GM12878 (cell line): ENCODE measurements at regions not wholly inside any gene's neighbourhood (a gene's known extent, or its start where the extent isn't known, plus 50 kb on each side); places are given as distances from the start of the nearest gene placed in this dataset.

ENCODE experiments used
- ATAC-seq: fragments of 200-7000 bp; cut with Tn5 transposase; 3 replicates; pipeline ENCODE4 v1.9.1; 2020; ENCODE audit warnings: mild to moderate bottlenecking, moderate library complexity
- BruUV-seq: library from RNA; stranded (reverse); fragments of 400-500 nt; replicated peaks from 2 replicates; lab custom pipeline; 2021; lab: Mats Ljungman, UMichigan
- CTCF ChIA-PET: fragments of 300-600 bp; sonication (Branson Sonifier 250); formaldehyde crosslinking; extraction: SDS; loops from one replicate; lab custom pipeline; 2021; ENCODE audit warnings: inconsistent platforms; lab: Yijun Ruan, JAX
- POLR2A ChIA-PET: fragments of 350-600 bp; formaldehyde crosslinking; extraction: SDS; loops from one replicate; lab custom pipeline; 2021; ENCODE audit warnings: inconsistent platforms; lab: Charles Lee
- RAD21 ChIA-PET: fragments of 300-600 bp; sonication (Branson Sonifier 250); formaldehyde crosslinking; loops from one replicate; lab custom pipeline; 2023; ENCODE audit warnings: antibody characterized with exemption; ENCODE audit not compliant: unreplicated experiment; lab: Charles Lee
- SMC1A ChIA-PET: fragments of 300-600 bp; sonication (Branson Sonifier 250); formaldehyde crosslinking; loops from one replicate; lab custom pipeline; 2023; ENCODE audit not compliant: unreplicated experiment, uncharacterized antibody; lab: Charles Lee
- DNase-seq: peaks from one replicate; pipeline ENCODE4 v3.0.0-alpha.2; 2011; ENCODE audit warnings: low read depth, low spot score
- FAIRE-seq: peaks from 3 replicates; lab custom pipeline; 2011; peaks lifted over from hg19 to GRCh38; lab: Jason Lieb, UNC
- H2AFZ ChIP-seq: 2 replicates; pipeline ENCODE4 v1.6.0; 2011; ENCODE audit warnings: low read depth, low read length, control low read depth; ENCODE audit not compliant: control insufficient read depth
- H3K27ac ChIP-seq: 2 replicates; pipeline ENCODE4 v1.5.1; 2011; ENCODE audit warnings: control low read depth; ENCODE audit not compliant: control insufficient read depth, insufficient read depth
- H3K27me3 ChIP-seq, 2 experiments: replicated peaks in 1 of 2; 2 replicates each; pipeline versions ENCODE4 v1.6.0 to v1.6.1; 2011; ENCODE audit warnings: low read length in 1 of 2; ENCODE audit not compliant: control insufficient read depth in 2 of 2, insufficient read depth in 2 of 2
- H3K36me3 ChIP-seq, 2 experiments: 2 replicates each; pipeline ENCODE4 v1.5.1; 2011; ENCODE audit warnings: low read length in 1 of 2; ENCODE audit not compliant: control insufficient read depth in 2 of 2, insufficient read depth in 2 of 2
- H3K4me1 ChIP-seq: 2 replicates; pipeline ENCODE4 v1.6.1; 2011; ENCODE audit warnings: mild to moderate bottlenecking, low read length, moderate library complexity, mixed read lengths; ENCODE audit not compliant: control insufficient read depth, insufficient read depth
- H3K4me2 ChIP-seq: 2 replicates; pipeline ENCODE4 v1.6.0; 2011; ENCODE audit warnings: control low read depth; ENCODE audit not compliant: control insufficient read depth, insufficient read depth
- H3K4me3 ChIP-seq: fragments of 200-600 bp; sonication (generic); 2 replicates; pipeline ENCODE4 v1.5.1; 2016
- H3K79me2 ChIP-seq: 2 replicates; pipeline ENCODE4 v1.6.0; 2011; ENCODE audit warnings: low read length; ENCODE audit not compliant: control insufficient read depth, insufficient read depth
- H3K9ac ChIP-seq: 2 replicates; pipeline ENCODE4 v1.8.0; 2011; ENCODE audit warnings: low read length, control low read depth, mixed read lengths; ENCODE audit not compliant: control insufficient read depth, insufficient read depth
- H3K9me3 ChIP-seq: replicated peaks from 3 replicates; pipeline ENCODE4 v1.5.1; 2011; ENCODE audit warnings: mild to moderate bottlenecking, low read length; ENCODE audit not compliant: control insufficient read depth, insufficient read depth
- H4K20me1 ChIP-seq: 2 replicates; pipeline ENCODE4 v1.6.0; 2011; ENCODE audit not compliant: control insufficient read depth, insufficient read depth
- ATF7 ChIP-seq: fragments of 450-650 bp; IDR thresholded peaks from 2 replicates; pipeline ENCODE4 v1.6.1; 2016; ENCODE audit warnings: low read depth, mild to moderate bottlenecking
- CEBPB ChIP-seq, 2 experiments: fragments of 150-350 bp in 1 of 2; IDR thresholded peaks; 2 replicates each; pipeline ENCODE4 v1.6.1; 2012 to 2014; ENCODE audit warnings: low read depth in 2 of 2, low read length in 2 of 2, borderline replicate concordance in 1 of 2, inconsistent platforms in 1 of 2
- HCFC1 ChIP-seq: fragments of 150-350 bp; IDR thresholded peaks from 2 replicates; pipeline ENCODE4 v1.6.1; 2014; ENCODE audit warnings: low read length
- JUND ChIP-seq: IDR thresholded peaks from 2 replicates; pipeline ENCODE4 v1.6.1; 2012; ENCODE audit warnings: low read depth, mild to moderate bottlenecking, low read length, improper control_type of control experiment, moderate library complexity
- KDM1A ChIP-seq: fragments of 200-600 bp; sonication (generic); IDR thresholded peaks from 2 replicates; pipeline ENCODE4 v1.6.1; 2016; ENCODE audit warnings: borderline replicate concordance
- NR2C2 ChIP-seq: IDR thresholded peaks from 2 replicates; pipeline ENCODE4 v1.6.1; 2011; ENCODE audit warnings: borderline replicate concordance, low read depth; ENCODE audit not compliant: control insufficient read depth, insufficient read length
- TCF3 ChIP-seq: IDR thresholded peaks from 2 replicates; pipeline ENCODE4 v1.6.1; 2012; ENCODE audit warnings: low read depth, mild to moderate bottlenecking, low read length, borderline replicate concordance; ENCODE audit not compliant: insufficient read depth
- WGBS: methylation state at CpG from one replicate; pipeline ENCODE4 v1.1.6; 2016; ENCODE audit warnings: low lambda C conversion rate; ENCODE audit not compliant: insufficient replicate concordance, insufficient coverage; ENCODE audit errors: missing lambda C conversion rate; 5-methylcytosine and 5-hydroxymethylcytosine counted together
- in situ Hi-C: fragments of 300-500 bp; cut with MboI; formaldehyde crosslinking; loops from 9 replicates; pipeline ENCODE4 v1.14.3; 2018; ENCODE audit warnings: mixed read lengths
- intact Hi-C: fragments of 100-400 bp; cut with micrococcal nuclease; formaldehyde crosslinking; loops from one replicate; pipeline ENCODE4 v1.14.2; 2022; ENCODE audit not compliant: unreplicated experiment
- TF ChIP-seq, protein P1 (sequence below): fragments of 450-650 bp; IDR thresholded peaks from 2 replicates; pipeline ENCODE4 v1.6.1; 2017; ENCODE audit warnings: borderline replicate concordance
- TF ChIP-seq, protein P2 (sequence below): fragments of 150-350 bp; IDR thresholded peaks from 2 replicates; pipeline ENCODE4 v1.6.1; 2014; ENCODE audit warnings: mild to moderate bottlenecking, low read depth, low read length
- TF ChIP-seq, protein P3 (sequence below): fragments of 150-350 bp; IDR thresholded peaks from 2 replicates; pipeline ENCODE4 v1.6.1; 2016; ENCODE audit warnings: low read depth, low read length
- TF ChIP-seq, protein P4 (sequence below): fragments of 450-650 bp; IDR thresholded peaks from 2 replicates; pipeline ENCODE4 v1.6.1; 2017; ENCODE audit warnings: mild to moderate bottlenecking, moderate library complexity

DNA sequence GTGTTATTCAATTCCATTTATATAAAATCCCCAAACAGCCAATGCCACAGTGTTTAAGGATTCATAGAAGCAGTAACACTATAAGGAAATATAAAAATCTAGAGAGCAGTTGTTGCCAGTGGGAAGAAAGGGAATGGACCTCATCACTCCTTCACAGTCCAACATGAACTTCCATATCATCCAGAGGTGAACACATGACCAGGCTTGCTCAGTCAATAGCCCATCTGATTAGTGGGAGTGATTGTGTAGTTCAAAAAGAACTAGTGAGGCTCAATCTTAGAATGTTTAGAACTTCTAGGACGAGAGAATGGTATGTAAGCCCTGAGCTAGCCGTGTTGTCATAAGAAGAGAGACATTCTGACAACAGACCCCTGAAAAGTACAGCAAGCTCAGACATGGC lies 314.1 kb downstream of the LIG4 start:
- BruUV-seq: no TSS peak
- ATAC-seq (no peak), DNase-seq (no peak), FAIRE-seq (no peak)
- intact Hi-C loops (no loop called here), in situ Hi-C loops (no loop called here)
- H3K79me2 ChIP-seq: no peaks in the 10 kb centered on the region
- ChIA-PET SMC1A (no interaction called here), CTCF (no interaction called here), RAD21 (no interaction called here), POLR2A (interaction anchor here (0.6 kb wide), 1 partner anchor 90 kb away, joined by 3 read pairs; no protein-coding TSS in a partner anchor)
- no peak overlapping the region for H3K4me2 ChIP-seq
- H3K9me3 ChIP-seq: no peaks in the 10 kb centered on the region
- no peak overlapping the region for H3K4me3 ChIP-seq
- no peaks in the 10 kb centered on the region for H4K20me1 ChIP-seq
- 0% methylated on average over 2 of the region's 2 CpGs for WGBS
- no peak for TF ChIP-seq ATF7
- TF ChIP-seq HCFC1: no peak
- TF ChIP-seq, protein P1, sequence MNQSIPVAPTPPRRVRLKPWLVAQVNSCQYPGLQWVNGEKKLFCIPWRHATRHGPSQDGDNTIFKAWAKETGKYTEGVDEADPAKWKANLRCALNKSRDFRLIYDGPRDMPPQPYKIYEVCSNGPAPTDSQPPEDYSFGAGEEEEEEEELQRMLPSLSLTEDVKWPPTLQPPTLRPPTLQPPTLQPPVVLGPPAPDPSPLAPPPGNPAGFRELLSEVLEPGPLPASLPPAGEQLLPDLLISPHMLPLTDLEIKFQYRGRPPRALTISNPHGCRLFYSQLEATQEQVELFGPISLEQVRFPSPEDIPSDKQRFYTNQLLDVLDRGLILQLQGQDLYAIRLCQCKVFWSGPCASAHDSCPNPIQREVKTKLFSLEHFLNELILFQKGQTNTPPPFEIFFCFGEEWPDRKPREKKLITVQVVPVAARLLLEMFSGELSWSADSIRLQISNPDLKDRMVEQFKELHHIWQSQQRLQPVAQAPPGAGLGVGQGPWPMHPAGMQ: no peak
- TF ChIP-seq, protein P2, sequence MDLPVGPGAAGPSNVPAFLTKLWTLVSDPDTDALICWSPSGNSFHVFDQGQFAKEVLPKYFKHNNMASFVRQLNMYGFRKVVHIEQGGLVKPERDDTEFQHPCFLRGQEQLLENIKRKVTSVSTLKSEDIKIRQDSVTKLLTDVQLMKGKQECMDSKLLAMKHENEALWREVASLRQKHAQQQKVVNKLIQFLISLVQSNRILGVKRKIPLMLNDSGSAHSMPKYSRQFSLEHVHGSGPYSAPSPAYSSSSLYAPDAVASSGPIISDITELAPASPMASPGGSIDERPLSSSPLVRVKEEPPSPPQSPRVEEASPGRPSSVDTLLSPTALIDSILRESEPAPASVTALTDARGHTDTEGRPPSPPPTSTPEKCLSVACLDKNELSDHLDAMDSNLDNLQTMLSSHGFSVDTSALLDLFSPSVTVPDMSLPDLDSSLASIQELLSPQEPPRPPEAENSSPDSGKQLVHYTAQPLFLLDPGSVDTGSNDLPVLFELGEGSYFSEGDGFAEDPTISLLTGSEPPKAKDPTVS: no peak
- TF ChIP-seq, protein P3, sequence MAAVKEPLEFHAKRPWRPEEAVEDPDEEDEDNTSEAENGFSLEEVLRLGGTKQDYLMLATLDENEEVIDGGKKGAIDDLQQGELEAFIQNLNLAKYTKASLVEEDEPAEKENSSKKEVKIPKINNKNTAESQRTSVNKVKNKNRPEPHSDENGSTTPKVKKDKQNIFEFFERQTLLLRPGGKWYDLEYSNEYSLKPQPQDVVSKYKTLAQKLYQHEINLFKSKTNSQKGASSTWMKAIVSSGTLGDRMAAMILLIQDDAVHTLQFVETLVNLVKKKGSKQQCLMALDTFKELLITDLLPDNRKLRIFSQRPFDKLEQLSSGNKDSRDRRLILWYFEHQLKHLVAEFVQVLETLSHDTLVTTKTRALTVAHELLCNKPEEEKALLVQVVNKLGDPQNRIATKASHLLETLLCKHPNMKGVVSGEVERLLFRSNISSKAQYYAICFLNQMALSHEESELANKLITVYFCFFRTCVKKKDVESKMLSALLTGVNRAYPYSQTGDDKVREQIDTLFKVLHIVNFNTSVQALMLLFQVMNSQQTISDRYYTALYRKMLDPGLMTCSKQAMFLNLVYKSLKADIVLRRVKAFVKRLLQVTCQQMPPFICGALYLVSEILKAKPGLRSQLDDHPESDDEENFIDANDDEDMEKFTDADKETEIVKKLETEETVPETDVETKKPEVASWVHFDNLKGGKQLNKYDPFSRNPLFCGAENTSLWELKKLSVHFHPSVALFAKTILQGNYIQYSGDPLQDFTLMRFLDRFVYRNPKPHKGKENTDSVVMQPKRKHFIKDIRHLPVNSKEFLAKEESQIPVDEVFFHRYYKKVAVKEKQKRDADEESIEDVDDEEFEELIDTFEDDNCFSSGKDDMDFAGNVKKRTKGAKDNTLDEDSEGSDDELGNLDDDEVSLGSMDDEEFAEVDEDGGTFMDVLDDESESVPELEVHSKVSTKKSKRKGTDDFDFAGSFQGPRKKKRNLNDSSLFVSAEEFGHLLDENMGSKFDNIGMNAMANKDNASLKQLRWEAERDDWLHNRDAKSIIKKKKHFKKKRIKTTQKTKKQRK: no peak
- TF ChIP-seq KDM1A: no peak
- TF ChIP-seq CEBPB (IDR thresholded peaks at IDR 0.05; ENCODE audit: borderline replicate concordance in 1 of 2, low read depth in 2 of 2, low read length in 2 of 2): no peak
- TF ChIP-seq, protein P4, sequence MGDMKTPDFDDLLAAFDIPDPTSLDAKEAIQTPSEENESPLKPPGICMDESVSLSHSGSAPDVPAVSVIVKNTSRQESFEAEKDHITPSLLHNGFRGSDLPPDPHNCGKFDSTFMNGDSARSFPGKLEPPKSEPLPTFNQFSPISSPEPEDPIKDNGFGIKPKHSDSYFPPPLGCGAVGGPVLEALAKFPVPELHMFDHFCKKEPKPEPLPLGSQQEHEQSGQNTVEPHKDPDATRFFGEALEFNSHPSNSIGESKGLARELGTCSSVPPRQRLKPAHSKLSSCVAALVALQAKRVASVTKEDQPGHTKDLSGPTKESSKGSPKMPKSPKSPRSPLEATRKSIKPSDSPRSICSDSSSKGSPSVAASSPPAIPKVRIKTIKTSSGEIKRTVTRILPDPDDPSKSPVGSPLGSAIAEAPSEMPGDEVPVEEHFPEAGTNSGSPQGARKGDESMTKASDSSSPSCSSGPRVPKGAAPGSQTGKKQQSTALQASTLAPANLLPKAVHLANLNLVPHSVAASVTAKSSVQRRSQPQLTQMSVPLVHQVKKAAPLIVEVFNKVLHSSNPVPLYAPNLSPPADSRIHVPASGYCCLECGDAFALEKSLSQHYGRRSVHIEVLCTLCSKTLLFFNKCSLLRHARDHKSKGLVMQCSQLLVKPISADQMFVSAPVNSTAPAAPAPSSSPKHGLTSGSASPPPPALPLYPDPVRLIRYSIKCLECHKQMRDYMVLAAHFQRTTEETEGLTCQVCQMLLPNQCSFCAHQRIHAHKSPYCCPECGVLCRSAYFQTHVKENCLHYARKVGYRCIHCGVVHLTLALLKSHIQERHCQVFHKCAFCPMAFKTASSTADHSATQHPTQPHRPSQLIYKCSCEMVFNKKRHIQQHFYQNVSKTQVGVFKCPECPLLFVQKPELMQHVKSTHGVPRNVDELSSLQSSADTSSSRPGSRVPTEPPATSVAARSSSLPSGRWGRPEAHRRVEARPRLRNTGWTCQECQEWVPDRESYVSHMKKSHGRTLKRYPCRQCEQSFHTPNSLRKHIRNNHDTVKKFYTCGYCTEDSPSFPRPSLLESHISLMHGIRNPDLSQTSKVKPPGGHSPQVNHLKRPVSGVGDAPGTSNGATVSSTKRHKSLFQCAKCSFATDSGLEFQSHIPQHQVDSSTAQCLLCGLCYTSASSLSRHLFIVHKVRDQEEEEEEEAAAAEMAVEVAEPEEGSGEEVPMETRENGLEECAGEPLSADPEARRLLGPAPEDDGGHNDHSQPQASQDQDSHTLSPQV: no peak
- TF ChIP-seq NR2C2: no peak
- no peak for TF ChIP-seq JUND
- TF ChIP-seq TCF3: no peak
- H3K9ac ChIP-seq: no peak overlapping the region
- H3K36me3 ChIP-seq: no peaks in the 10 kb centered on the region
- no peak overlapping the region for H3K27ac ChIP-seq
- H3K27me3 ChIP-seq: no peaks in the 10 kb centered on the region
- H2AFZ ChIP-seq: no peak overlapping the region
- no peaks in the 10 kb centered on the region for H3K4me1 ChIP-seq
